HG02852 (cell line): ENCODE measurements at regions not wholly inside any gene's neighbourhood (a gene's known extent, or its start where the extent isn't known, plus 50 kb on each side); places are given as distances from the start of the nearest gene placed in this dataset.
"Not testable (repeated sequence)": the region's sequence is repeated elsewhere in the genome, so short reads cannot be mapped to it uniquely, and the experiment has no call there.

ENCODE experiments used
- ATAC-seq: cut with Tn5 transposase; IDR thresholded peaks from one replicate; pipeline ENCODE4 v1.9.1; 2021; ENCODE audit warnings: mild to moderate bottlenecking, moderate library complexity; ENCODE audit not compliant: unreplicated experiment

DNA sequence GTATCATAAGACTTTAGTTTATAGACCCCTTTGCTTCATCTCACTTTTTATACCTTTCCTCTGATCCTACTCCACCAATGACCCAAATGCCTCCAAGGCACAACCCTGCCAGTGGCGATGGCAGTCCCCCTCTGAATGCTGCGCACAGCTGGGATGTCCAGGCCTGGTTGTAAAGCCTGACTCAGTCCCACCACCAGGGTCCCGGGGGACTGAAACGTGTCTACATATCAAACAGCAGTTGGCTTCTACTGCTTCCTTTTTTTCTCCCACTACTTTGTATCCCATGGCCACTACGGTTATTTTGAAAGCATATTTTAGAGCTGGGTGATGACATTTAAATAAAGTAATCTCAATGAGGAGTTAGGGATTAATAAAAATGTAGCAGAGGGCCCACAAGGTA is 329.8 kb upstream of the PSMD7 start:
- ATAC-seq: no peak

DNA sequence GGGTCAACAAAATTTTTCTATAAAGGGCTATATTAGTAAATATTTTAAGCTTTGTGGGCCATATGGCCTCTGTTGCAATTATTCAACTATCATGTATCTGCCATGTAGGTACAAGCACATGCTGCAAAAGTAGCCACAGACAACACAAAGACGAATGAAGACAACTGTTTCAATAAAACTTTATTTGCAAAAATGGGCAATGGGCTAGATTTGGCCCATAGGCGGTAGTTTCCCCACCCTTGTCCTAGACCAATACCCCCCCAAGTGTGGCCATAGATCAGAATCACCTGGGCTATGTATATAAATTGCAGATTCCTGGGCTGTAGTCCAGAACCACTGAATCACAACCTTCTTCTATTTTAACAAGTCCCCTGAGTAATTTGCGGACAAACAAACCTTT is 331.0 kb upstream of the PSMD7 start:
- no peak for ATAC-seq

DNA sequence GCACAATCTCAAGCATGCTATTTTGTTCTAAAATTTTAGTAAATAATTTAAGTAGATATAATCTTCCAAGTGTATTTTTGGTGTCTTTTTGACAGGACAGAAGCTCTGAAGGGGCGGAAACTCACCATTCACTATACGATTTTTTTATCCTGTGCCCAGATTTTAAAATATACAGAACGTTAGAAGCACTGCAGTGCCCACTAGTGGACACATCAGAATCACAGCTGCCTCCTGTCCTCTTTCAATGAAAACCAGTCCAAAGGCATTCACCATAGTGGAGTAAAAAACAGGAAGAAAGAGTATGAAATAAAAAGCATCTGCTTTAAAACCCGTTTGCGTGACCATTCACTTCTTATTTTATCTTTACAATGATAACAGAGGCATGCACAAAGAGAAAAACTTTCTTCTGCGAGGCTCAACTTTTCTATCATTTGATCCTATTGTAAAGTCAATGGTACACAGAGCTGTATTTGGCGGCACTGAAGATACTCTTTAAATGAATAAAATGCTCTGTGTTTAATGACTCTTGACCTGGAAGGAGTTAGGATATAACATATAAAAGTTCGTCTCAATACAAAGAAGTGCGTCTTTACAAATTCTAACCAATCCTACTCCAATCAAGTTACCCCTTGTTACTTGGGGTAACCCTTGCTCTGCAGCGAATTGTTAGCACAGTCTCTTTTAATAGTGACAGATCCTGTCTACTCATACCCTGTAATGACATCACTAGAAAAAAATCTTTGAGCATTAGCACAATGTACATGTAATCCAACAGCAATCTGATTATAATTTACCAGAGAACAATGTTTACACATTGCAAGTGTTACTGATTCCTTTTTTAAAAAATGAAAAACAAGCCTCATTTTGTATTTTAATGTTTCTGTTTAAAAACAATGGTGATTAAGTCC is 339.8 kb upstream of the PSMD7 start:
- ATAC-seq: no peak

DNA sequence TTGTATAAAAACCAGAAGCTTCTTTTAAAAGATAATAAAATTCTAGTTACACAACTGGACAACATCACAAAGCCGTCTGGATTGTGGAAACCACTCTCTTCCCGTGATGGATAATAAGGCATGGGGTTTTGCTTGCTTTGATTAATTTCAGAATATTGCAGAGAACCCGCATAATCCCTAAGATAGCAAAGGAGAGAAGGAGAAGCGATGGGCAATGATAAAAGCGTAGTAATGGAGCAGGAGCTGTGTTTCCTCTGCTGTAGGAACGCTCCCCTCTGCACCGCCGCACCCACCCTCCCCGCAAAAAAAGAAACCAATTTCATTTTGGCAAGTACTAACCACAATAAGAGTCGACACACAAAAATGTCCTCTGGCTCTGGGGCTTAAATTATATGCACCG is 340.9 kb upstream of the PSMD7 start:
- no peak for ATAC-seq

DNA sequence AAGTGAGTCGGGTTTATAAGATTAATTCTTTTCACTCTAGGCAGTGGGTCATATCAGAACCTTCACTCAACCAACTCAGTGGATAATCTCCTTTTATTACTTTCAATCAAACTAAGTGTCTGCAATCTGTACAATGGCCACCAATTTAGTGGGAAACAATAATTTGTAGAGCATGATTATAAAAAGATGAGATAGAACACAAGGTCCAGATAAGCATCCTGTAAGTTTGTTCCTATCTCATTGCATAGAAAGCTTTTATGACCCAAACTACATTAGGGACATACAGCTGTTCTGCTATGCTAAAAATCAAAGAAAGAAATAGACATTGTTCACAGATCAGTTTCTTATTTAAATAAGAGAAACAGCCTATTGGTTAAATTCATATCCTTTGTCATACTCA is 341.4 kb upstream of the PSMD7 start:
- no peak for ATAC-seq

DNA sequence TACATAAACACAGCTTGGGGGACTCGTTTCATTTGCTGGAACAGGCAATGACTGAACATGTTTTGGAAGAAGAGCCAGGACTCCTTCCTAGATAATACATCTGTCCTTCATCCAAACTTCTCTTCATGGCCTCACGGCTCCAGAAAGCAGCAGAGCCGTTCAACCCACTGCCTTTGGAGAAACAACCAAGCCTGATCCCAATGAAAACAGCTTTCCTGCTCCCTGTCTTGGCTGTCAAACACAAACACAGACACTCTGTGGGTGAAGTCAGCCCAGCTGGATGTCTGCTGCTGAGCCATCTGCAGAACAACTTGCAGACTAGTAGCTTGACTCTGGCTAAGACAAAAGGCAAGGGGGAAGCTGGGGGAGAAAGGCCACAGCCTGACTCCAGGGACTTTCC is 345.1 kb upstream of the PSMD7 start:
- ATAC-seq: no peak

DNA sequence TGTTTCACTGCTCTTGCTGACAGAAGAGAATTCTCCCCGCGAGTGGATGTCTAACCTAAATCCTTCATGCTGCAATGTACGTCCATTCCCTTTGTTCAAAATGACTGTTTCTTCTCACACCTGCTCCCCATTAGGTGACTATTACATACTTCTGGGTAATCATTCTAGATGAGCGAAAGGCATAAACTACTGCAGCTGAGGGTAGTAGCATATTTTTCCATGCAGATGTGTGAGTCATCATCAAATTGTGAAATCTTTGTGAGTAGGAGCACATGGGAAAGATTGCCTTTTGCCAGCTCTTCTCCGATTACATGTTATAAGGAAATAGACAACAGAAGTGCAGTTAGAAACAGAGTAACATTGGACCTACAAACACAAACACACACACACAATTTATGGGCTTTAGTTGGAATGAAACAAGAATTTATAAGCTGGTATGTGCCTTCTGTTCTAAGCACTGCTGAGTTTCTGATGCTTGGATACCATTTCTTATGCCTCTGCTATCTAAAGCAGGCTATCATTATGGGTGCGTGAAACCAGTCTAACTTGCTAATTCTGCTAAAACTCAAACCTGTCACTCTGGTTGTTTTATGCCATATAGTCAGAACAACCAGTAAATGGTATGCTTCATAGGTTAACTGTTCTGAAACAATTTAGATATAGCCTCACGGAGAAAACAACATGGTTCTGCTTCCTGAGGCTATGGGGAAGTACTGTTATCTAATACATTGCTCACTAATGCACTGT is 346.9 kb upstream of the PSMD7 start:
- no peak for ATAC-seq

DNA sequence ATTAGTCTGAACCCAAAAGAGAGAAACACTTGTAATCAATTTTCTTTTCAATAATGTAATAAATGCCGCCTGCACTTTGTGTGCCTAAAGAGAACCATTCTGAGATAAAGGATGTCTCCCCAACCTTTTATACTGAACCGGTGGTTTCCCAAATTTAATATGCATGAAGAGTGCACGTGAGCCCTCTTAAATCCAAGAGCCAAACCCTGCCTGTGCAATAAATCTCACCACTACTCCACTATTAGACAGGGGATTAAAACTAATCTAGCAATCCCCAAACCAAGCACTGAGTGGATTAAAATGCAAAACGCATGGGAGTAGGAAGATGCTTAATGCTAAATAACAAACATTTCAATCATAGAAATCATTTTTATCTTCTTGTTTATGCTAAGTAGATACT is 351.0 kb upstream of the PSMD7 start:
- no peak for ATAC-seq

DNA sequence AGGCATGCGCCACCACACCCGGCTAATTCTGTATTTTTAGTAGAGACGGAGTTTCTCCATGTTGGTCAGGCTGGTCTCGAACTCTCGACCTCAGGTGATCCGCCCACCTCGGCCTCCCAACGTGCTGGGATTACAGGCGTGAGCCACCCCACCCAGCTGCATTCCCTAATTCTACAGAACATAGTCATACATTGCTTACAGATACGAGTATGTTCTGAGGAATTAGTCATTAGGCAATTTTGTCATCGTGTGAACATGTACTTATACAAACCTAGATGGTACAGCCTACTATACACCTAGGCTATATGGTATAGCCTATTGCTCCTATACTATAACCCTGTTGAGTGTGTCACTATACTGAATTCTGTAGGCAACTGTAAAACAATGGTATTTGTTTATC is 353.4 kb upstream of the PSMD7 start:
- not testable (repeated sequence) for ATAC-seq

DNA sequence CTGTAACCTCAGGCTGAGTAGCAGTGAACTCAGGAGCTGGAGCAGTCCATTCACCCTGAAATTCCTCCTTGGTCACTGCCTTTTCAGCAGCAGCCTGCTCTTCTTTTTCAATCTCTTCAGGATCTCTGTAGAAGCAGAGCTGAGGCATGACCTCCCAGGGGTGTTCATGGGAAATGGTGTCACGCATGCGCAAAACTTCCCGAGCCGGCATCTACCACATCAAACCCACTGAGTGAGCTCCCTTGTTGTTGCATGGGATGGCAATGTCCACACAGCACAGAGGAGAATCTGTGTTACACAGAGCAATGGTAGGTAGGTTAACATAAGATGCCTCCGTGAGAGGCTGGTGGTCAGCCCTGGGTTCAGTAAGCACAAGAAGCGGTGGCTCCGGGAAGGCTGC is 355.8 kb upstream of the PSMD7 start:
- ATAC-seq: not testable (repeated sequence)

DNA sequence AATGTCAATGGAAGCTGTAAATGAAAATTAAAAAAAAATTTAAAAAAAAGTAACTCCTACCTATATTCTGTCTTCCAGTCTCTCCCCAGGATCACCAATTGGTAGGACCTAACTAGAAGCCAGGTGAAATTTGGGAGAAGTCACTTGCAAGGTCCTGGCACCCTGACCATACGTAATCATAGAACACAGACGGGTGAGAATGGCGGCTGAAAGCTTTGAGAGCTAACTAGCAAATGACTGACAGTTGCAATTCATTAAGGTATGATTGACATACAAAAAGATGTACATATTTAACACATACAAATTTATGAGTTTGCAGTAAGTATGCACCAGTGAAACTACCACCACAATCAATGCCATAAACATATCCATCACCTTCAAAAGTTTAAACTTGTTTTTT is 372.7 kb upstream of the PSMD7 start:
- ATAC-seq: no peak

DNA sequence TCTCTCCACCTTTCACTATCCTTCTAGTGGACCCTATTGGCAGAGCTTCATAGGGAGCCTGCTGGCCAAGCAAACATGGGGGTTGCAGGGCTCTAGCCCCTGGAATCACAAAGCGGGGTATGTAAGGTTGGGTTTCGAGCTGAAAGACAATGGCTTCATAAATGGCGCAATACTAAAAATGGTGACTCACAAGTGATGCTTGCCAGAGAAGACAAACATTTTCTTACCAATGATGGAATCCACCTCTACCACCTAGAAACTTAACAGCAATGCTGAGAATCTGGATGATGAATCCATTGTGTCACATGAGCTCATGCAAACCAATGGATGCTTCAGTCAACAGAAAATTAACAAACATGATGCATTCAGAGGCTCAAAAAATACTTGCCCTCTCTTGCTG is 375.3 kb upstream of the PSMD7 start:
- no peak for ATAC-seq

DNA sequence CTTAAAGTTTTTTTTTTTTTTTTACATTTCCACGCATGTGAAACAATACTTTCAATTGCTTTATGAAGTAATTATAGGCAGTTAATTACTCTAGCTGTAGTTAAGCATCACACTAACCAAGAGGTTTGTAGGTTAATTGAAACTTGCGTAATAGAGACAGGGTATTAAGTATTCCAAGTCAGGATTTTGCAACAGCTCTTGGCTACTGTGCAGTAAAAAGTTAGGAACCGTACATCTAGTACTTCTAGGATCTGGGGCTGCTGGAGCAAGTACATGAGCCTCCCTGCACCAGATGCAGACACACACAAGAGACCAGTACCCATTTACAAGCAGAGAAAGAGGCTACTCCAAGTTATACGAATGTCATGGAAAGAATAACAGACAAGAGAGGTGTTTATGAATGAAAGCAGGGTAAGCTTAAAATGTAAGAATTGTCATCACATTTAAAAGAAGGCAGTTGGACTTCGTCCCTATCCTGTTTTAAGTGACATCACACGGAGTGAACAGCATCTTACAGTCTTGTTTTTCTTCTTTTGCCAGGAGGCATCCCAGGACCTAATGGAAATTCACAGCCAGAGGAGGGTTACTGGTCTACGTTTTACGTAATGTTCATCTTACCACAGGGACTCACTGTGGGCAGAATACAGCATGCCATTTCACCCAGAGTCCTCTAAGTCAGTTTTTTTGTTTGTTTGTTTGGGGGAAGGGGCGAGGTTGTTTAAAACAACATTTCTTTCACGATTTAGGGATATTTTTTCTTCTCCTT is 379.6 kb upstream of the PSMD7 start:
- ATAC-seq: no peak

DNA sequence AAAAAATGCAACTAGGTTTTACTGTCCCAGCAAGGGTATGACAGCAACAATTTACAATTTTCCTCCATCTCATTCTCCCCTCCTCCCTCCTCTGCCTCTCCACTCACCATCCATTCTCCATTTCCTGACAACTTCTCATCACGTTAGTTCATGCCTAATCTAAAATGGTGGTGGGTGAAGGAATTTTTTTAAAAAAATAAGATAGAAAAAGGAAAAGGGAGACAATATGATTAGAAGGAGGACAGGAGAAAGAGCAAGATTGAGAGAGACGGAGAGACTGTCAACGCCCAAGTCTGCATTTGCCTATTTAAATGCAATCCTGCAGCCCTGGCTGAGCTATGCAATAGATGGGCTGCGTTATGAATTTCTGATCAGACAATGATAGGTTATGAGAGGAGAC is 380.7 kb upstream of the PSMD7 start:
- ATAC-seq: no peak

DNA sequence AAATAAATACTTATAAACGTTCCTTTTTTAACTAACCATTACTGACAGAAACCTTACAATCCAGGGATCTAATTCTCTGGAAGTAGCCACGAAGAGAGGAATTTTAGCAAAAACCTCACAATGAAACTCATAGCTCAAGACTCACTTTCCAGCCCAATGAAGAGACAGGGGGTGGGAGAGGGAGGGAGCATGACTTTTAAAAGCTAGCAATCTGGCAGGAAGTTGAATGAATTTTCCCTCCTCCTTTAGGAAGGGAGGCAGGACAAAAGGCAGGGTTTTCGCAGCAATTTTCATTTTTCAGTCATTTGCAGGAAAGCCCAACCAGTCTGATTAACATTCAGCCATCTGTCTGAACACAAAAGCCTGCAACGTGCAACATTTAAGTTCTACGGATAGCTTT is 381.5 kb upstream of the PSMD7 start:
- no peak for ATAC-seq

DNA sequence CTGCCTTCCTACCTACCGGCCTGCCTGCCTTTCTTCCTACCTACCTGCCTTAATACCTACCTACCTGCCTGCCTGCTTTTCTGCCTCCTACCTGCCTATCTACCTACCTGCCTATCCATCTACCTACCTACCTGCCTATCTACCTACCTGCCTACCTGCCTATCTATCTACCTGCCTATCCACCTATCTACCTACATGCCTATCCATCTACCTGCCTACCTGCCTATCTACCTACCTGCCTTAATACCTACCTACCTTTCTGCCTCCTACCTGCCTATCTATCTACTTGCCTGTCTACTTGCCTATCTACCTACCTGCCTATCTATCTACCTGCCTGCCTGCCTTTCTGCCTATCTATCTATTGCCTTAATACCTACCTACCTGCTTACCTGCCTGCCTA is 383.8 kb upstream of the PSMD7 start:
- no peak for ATAC-seq

DNA sequence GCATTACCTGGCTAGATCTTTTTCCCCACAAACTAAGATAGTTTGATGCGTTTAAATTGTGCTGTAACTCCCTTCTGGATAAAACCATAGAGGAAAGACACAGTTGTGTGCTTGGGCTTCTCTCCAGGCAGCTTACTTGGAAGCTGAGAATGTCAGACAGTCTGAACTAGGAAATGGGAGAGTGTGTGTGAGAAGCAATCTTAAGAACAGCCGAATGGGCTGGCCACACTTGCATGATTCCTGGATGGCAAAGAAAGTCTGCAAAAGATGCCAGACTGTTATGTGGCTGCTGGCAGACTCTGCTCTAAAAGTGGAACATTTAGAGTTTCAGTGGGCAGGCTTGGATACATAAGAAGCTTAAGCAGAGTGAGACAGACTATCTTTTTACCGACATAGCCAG is 384.3 kb upstream of the PSMD7 start:
- ATAC-seq: no peak

DNA sequence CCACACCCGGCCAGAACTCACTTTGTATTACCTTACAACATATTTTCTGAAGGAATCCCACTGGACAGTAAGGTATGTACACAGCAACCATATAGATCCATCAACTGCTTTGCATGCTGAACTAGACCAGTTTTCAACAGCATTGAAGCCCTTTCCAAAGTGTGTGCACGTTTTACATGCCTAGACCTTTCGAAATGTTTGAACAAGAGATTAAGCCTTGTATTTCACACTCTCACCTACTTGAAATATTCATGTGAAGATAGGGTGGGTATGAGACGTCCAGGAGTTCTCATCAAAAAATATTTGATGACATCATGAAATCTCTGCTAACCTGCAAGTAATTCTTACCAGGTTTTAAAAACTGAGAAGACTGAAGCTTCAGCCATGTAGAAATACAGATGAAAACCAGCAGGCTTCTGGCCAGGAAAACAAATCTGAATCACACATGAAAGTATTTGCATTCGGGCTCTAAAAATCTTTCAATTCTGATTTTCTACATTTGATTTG is 387.0 kb upstream of the PSMD7 start:
- no peak for ATAC-seq

DNA sequence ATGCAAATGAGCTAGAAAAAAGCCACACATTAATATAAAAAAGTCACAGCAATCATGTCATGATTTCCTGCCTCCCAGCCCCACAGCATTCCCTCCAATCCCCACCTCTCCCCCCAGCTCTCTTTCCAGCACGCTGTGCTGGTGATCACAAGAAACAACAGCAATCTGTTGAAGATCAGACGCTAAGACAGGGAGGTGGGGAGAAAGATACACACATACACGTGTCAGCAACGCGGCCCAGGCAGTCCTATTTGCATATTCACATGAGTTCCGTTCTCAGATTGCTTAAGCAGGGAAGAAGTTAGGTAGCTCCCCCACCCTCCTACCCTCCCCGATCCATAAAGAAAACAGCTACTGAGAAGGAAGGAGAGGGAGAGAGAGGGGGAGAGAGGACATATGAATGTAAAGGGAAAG is 405.5 kb upstream of the PSMD7 start:
- no peak for ATAC-seq

DNA sequence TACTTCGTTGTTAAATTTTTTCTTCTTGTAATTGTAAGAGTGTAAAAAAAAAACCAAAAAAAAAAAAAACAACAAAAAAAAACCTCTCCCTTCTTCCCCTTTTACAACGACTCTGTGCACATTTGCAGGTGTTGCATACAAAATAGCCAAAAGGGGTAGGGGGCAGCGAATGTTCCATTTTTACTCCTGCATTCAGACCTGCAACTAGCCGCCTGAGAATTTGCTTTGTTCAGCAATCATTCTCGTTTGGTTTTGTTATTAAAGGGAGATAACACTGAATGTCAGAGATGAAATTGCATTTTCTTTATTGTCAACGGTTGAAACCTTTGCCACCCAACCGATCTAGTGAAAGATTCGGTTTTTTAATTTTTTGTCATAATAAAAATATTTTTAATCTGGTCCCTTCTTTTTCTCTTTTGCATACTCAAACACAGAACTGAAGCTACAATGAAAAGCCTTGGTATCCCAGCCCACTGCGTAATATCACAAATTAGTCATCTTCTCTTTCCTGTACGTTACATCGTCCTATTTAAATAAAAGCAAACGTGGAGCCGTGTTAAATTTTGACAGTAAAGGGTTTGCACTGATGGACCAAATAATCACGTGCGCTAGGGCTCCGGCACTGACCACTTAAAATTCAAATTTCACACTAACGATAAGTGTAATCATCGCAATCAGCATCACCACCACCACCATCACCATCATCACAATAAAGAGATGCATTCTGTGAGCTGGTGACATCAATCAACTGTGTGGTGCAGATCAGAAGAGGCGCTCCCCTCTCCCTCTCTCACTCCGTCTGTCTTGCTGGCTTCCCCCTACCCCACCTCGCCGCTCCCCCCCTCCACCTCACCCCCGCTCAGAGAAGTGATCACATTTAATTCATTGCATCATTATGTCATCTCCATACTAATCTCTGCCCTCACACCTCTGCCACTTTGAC is 406.2 kb upstream of the PSMD7 start:
- no peak for ATAC-seq
